ENCODE measurements at regions not wholly inside any gene's neighbourhood (a gene's known extent, or its start where the extent isn't known, plus 50 kb on each side); places are given as distances from the start of the nearest gene placed in this dataset.

- Histone ChIP-seq H3K9ac (ENCODE audit: insufficient read depth, low read depth, low read length) (no peak overlapping the region), H3K27me3 (ENCODE audit: control insufficient read depth in 1 of 2, insufficient read depth in 2 of 2, low read length in 2 of 2) (peaks cover 0 to 4% of the 10 kb centered on the region in 2 experiments; a peak in 1 of 5 replicates), H3K9me3 (ENCODE audit: low read length) (no peaks in the 10 kb centered on the region), H3K27ac (ENCODE audit: extremely low read length, insufficient read depth, low read length) (no peak overlapping the region), H3K4me3 (replicated peaks in 1 of 3; ENCODE audit: insufficient read depth in 1 of 3, low read depth in 2 of 3, low read length in 3 of 3) (no peak overlapping the region), H3K4me1 (ENCODE audit: insufficient read depth, low read length) (no peaks in the 10 kb centered on the region), H3K4me2 (ENCODE audit: low read depth, low read length) (no peak overlapping the region), H2AFZ (ENCODE audit: low read length) (no peak overlapping the region), H3K79me2 (ENCODE audit: insufficient read depth, low read length) (no peaks in the 10 kb centered on the region), H3K36me3 (replicated peaks in 1 of 2; ENCODE audit: control insufficient read depth in 1 of 2, insufficient read depth in 2 of 2, low read length in 2 of 2) (no peaks in the 10 kb centered on the region), H4K20me1 (ENCODE audit: insufficient read depth, low read length) (no peaks in the 10 kb centered on the region)
- TF ChIP-seq ZNF660 (CRISPR knock-in tag; IDR thresholded peaks at IDR 0.05; ENCODE audit: borderline replicate concordance, low read depth), result no peak
- no peak for TF ChIP-seq ZBTB1 (CRISPR knock-in tag; IDR thresholded peaks at IDR 0.05; ENCODE audit: borderline replicate concordance)
- no peak for TF ChIP-seq CCAR2 (optimal IDR thresholded peaks at IDR 0.05; ENCODE audit: low read depth, low read length)
- no peak for TF ChIP-seq RARA (CRISPR knock-in tag; IDR thresholded peaks at IDR 0.05)
- TF ChIP-seq SMAD3 (CRISPR knock-in tag; IDR thresholded peaks at IDR 0.05), result no peak
- no peak for TF ChIP-seq ZNF556 (CRISPR knock-in tag; IDR thresholded peaks at IDR 0.05; ENCODE audit: borderline replicate concordance)
- TF ChIP-seq ZBTB21 (CRISPR knock-in tag; IDR thresholded peaks at IDR 0.05), result no peak
- TF ChIP-seq ARID3A (IDR thresholded peaks at IDR 0.05; ENCODE audit: low read depth, low read length), result no peak
- TF ChIP-seq ARNT (IDR thresholded peaks at IDR 0.05), result no peak
- TF ChIP-seq SOX6 (IDR thresholded peaks at IDR 0.05), result no peak
- no peak for TF ChIP-seq SOX6 (CRISPR knock-in tag; IDR thresholded peaks at IDR 0.05)
- TF ChIP-seq RFX3 (CRISPR knock-in tag; IDR thresholded peaks at IDR 0.05), result no peak
- TF ChIP-seq ARNTL (CRISPR knock-in tag; IDR thresholded peaks at IDR 0.05), result no peak
- TF ChIP-seq FOXK2 (IDR thresholded peaks at IDR 0.05), result no peak
- WGBS (ENCODE audit: low lambda C conversion rate), result 46% methylated on average over 3 of the region's 3 CpGs
- intact Hi-C loops (cut with micrococcal nuclease; ENCODE audit: unreplicated experiment) (no loop called here), in situ Hi-C loops (cut with HindIII; ENCODE audit: extremely low pct_ligation_motif_present, low pct_unique_long_range_greater_than_20kb) (no loop called here)
- ATAC-seq, result no peak
- no peak for DNase-seq (ENCODE audit: low spot score)
- ChIA-PET POLR2A (no interaction called here), CTCF (ENCODE audit: low intra/inter-chr PET ratio, low total read pairs) (no interaction called here)
- no TSS peak for BruUV-seq (replicated peaks)
- no peak for FAIRE-seq
Observed at GRCh38 chr13:31944262-31945160, 87.1 kb upstream of the FRY start.
